ENCODE measurements at regions not wholly inside any gene's neighbourhood (a gene's known extent, or its start where the extent isn't known, plus 50 kb on each side); places are given as distances from the start of the nearest gene placed in this dataset.

GRCh38 chr7:136726460-136726859, 142.0 kb upstream of the CHRM2 start:
- TF ChIP-seq CTCF (conservative IDR thresholded peaks at IDR 0.05; ENCODE audit: low read depth, low read length): no peak
- no peak for TF ChIP-seq EZH2 (IDR thresholded peaks at IDR 0.05; ENCODE audit: borderline replicate concordance, low read depth, low read length, poor library complexity, severe bottlenecking)

All from A673 (cell line).